Endothelial cell of hepatic sinusoid (primary cell): ENCODE measurements at regions not wholly inside any gene's neighbourhood (a gene's known extent, or its start where the extent isn't known, plus 50 kb on each side); places are given as distances from the start of the nearest gene placed in this dataset.
"Not testable (repeated sequence)": the region's sequence is repeated elsewhere in the genome, so short reads cannot be mapped to it uniquely, and the experiment has no call there.

Source experiments
- in situ Hi-C: cut with HindIII; loops from 2 replicates; pipeline ENCODE4 v1.10.0; 2017; ENCODE audit warnings: low sequenced_read_pairs

- in situ Hi-C loops, result no loop called here
These were observed 64.0 kb downstream of the CCNG2 start for GRCh38 chr4:77220828-77221613.

GRCh38 chr4:77225022-77225421 lies 68.0 kb downstream of the CCNG2 start:
- in situ Hi-C loops, result no loop called here

GRCh38 chr4:77226939-77227705 lies 70.1 kb downstream of the CCNG2 start:
- in situ Hi-C loops, result no loop called here

GRCh38 chr4:77229433-77229832 lies 72.4 kb downstream of the CCNG2 start:
- in situ Hi-C loops, result no loop called here

GRCh38 chr4:77232653-77233052 lies 75.6 kb downstream of the CCNG2 start:
- in situ Hi-C loops, result no loop called here

- in situ Hi-C loops, result no loop called here
These were observed 78.4 kb downstream of the CCNG2 start for GRCh38 chr4:77235289-77235854.

GRCh38 chr4:77236806-77237205 lies 79.8 kb downstream of the CCNG2 start:
- in situ Hi-C loops, result no loop called here

- in situ Hi-C loops, result no loop called here
These were observed 83.6 kb downstream of the CCNG2 start for GRCh38 chr4:77240469-77241066.

- in situ Hi-C loops, result no loop called here
These were observed 91.8 kb downstream of the CCNG2 start for GRCh38 chr4:77248805-77249204.

GRCh38 chr4:77251751-77252150 lies 94.7 kb downstream of the CCNG2 start:
- in situ Hi-C loops, result no loop called here

GRCh38 chr4:77263247-77263646 lies 106.2 kb downstream of the CCNG2 start:
- in situ Hi-C loops, result no loop called here

- in situ Hi-C loops, result not testable (repeated sequence)
These were observed 107.0 kb downstream of the CCNG2 start for GRCh38 chr4:77263976-77264375.

GRCh38 chr4:77264826-77265225 lies 107.8 kb downstream of the CCNG2 start:
- in situ Hi-C loops, result no loop called here

GRCh38 chr4:77268108-77268507 lies 111.1 kb downstream of the CCNG2 start:
- in situ Hi-C loops, result no loop called here

GRCh38 chr4:77269505-77269904 lies 112.5 kb downstream of the CCNG2 start:
- in situ Hi-C loops, result no loop called here

GRCh38 chr4:77273412-77273811 lies 116.4 kb downstream of the CCNG2 start:
- in situ Hi-C loops, result no loop called here

GRCh38 chr4:77279114-77279513 lies 122.1 kb downstream of the CCNG2 start:
- in situ Hi-C loops, result not testable (repeated sequence)

- in situ Hi-C loops, result no loop called here
These were observed 125.3 kb downstream of the CCNG2 start for GRCh38 chr4:77282305-77282704.

- in situ Hi-C loops, result no loop called here
These were observed 127.0 kb downstream of the CCNG2 start for GRCh38 chr4:77284036-77284435.

GRCh38 chr4:77286906-77287305 lies 129.9 kb downstream of the CCNG2 start:
- in situ Hi-C loops, result no loop called here

GRCh38 chr4:77293426-77293825 lies 136.4 kb downstream of the CCNG2 start:
- in situ Hi-C loops, result no loop called here
